SK-N-SH (cell line): ENCODE measurements at regions not wholly inside any gene's neighbourhood (a gene's known extent, or its start where the extent isn't known, plus 50 kb on each side); places are given as distances from the start of the nearest gene placed in this dataset.

Source experiments
- CTCF ChIP-seq: fragments of 200-600 bp; sonication (generic); IDR thresholded peaks from 2 replicates; pipeline ENCODE4 v1.6.1; 2017; ENCODE audit warnings: antibody characterized with exemption, mild to moderate bottlenecking, moderate library complexity
- EZH2phosphoT487 ChIP-seq: fragments of 200-600 bp; sonication (generic); IDR thresholded peaks from 2 replicates; pipeline ENCODE4 v1.6.1; 2017; ENCODE audit warnings: low read depth, mixed run types, mild to moderate bottlenecking, antibody characterized with exemption, moderate library complexity, borderline replicate concordance
- GABPA ChIP-seq: IDR thresholded peaks from 2 replicates; pipeline ENCODE4 v1.4.0; 2012; ENCODE audit warnings: low read depth, mild to moderate bottlenecking
- JUND ChIP-seq: IDR thresholded peaks from 2 replicates; pipeline ENCODE4 v1.4.0; 2012
- POLR2AphosphoS5 ChIP-seq: IDR thresholded peaks from 2 replicates; pipeline ENCODE4 v1.6.1; 2012; ENCODE audit warnings: low read depth, low read length
- TF ChIP-seq, protein P1 (sequence below): IDR thresholded peaks from 2 replicates; pipeline ENCODE4 v1.4.0; 2012; ENCODE audit warnings: low read depth
- TF ChIP-seq, protein P2 (sequence below): fragments of 150-350 bp; IDR thresholded peaks from 2 replicates; pipeline ENCODE4 v1.6.1; 2017; ENCODE audit warnings: antibody characterized with exemption, low read length, low read depth, borderline replicate concordance

- TF ChIP-seq, protein P1, sequence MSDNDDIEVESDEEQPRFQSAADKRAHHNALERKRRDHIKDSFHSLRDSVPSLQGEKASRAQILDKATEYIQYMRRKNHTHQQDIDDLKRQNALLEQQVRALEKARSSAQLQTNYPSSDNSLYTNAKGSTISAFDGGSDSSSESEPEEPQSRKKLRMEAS: no peak
- TF ChIP-seq CTCF (no peak), POLR2AphosphoS5 (no peak), EZH2phosphoT487 (no peak), GABPA (no peak), JUND (no peak)
- TF ChIP-seq, protein P2, sequence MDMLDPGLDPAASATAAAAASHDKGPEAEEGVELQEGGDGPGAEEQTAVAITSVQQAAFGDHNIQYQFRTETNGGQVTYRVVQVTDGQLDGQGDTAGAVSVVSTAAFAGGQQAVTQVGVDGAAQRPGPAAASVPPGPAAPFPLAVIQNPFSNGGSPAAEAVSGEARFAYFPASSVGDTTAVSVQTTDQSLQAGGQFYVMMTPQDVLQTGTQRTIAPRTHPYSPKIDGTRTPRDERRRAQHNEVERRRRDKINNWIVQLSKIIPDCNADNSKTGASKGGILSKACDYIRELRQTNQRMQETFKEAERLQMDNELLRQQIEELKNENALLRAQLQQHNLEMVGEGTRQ: no peak
Measured at GRCh38 chr9:119596703-119597102, 227.5 kb upstream of the BRINP1 start.
